Kidney (tissue), 13 donors: ENCODE measurements at regions not wholly inside any gene's neighbourhood (a gene's known extent, or its start where the extent isn't known, plus 50 kb on each side); places are given as distances from the start of the nearest gene placed in this dataset.
"Not testable (repeated sequence)": the region's sequence is repeated elsewhere in the genome, so short reads cannot be mapped to it uniquely, and the experiment has no call there.

Experiments used
- DNase-seq, 5 donors: peaks; one replicate each; pipeline ENCODE4 v3.0.0-alpha.2; 2013 to 2020
- FAIRE-seq: peaks from 2 replicates; lab custom pipeline; 2012; peaks lifted over from hg19 to GRCh38; lab: Jason Lieb, UNC
- H3K27ac ChIP-seq, 2 donors: one replicate each; pipeline ENCODE4 v1.7.0; 2013; ENCODE audit warnings: low read depth in 2 of 2, low read length in 2 of 2, inconsistent platforms in 1 of 2
- H3K27me3 ChIP-seq: one replicate; pipeline ENCODE4 v1.7.1; 2013; ENCODE audit warnings: low read length, inconsistent platforms; ENCODE audit not compliant: control insufficient read depth, insufficient read depth
- H3K36me3 ChIP-seq, 3 donors: one replicate each; pipeline versions ENCODE4 v1.7.0 to v1.7.1; 2013; ENCODE audit warnings: low read length in 3 of 3, control low read depth in 1 of 3, inconsistent platforms in 1 of 3; ENCODE audit not compliant: insufficient read depth in 3 of 3, control insufficient read depth in 2 of 3
- H3K4me1 ChIP-seq, 3 donors: one replicate each; pipeline versions ENCODE4 v1.7.0 to v1.7.1; 2013; ENCODE audit warnings: low read length in 3 of 3, inconsistent platforms in 1 of 3, low read depth in 1 of 3; ENCODE audit not compliant: control insufficient read depth in 2 of 3, insufficient read depth in 2 of 3
- H3K4me3 ChIP-seq, 3 donors: one replicate each; pipeline versions ENCODE4 v1.7.0 to v1.8.1; 2013; ENCODE audit warnings: low read length in 3 of 3, control low read depth in 1 of 3, inconsistent platforms in 1 of 3
- H3K9ac ChIP-seq, 3 donors: one replicate each; pipeline versions ENCODE4 v1.7.0 to v1.7.1; 2013; ENCODE audit warnings: low read length in 3 of 3, control low read depth in 1 of 3, inconsistent platforms in 1 of 3
- H3K9me3 ChIP-seq, 3 donors: one replicate each; pipeline versions ENCODE4 v1.7.0 to v1.7.1; 2013; ENCODE audit warnings: low read length in 3 of 3, control low read depth in 1 of 3, inconsistent platforms in 1 of 3; ENCODE audit not compliant: control insufficient read depth in 2 of 3, insufficient read depth in 1 of 3
- intact Hi-C: fragments of 100-400 bp; cut with DNase I; formaldehyde crosslinking; loops from one replicate; pipeline ENCODE4 v1.11.1; 2022
- TF ChIP-seq, protein P1 (sequence below): IDR thresholded peaks from 3 replicates; pipeline ENCODE4 v1.5.1; 2012; ENCODE audit warnings: mild to moderate bottlenecking, moderate library complexity, borderline replicate concordance; ENCODE audit not compliant: insufficient read depth; ENCODE audit errors: extremely low read depth
- donor health status: control.
- donor health status: control.
- donor health status: control.
- donor health status: control.
- donor health status: control.
- donor health status: DM: yes; HTN: yes; CAD: no.
- donor health status: Normal renal cell carcinoma (clear cell type).

- TF ChIP-seq, protein P1, sequence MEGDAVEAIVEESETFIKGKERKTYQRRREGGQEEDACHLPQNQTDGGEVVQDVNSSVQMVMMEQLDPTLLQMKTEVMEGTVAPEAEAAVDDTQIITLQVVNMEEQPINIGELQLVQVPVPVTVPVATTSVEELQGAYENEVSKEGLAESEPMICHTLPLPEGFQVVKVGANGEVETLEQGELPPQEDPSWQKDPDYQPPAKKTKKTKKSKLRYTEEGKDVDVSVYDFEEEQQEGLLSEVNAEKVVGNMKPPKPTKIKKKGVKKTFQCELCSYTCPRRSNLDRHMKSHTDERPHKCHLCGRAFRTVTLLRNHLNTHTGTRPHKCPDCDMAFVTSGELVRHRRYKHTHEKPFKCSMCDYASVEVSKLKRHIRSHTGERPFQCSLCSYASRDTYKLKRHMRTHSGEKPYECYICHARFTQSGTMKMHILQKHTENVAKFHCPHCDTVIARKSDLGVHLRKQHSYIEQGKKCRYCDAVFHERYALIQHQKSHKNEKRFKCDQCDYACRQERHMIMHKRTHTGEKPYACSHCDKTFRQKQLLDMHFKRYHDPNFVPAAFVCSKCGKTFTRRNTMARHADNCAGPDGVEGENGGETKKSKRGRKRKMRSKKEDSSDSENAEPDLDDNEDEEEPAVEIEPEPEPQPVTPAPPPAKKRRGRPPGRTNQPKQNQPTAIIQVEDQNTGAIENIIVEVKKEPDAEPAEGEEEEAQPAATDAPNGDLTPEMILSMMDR, result no peak
- Histone ChIP-seq H3K4me3 (no peak overlapping the region), H3K4me1 (no peaks in the 10 kb centered on the region), H3K36me3 (no peaks in the 10 kb centered on the region), H3K27me3 (no peaks in the 10 kb centered on the region), H3K9me3 (no peaks in the 10 kb centered on the region), H3K27ac (no peak overlapping the region), H3K9ac (no peak overlapping the region)
- no peak for DNase-seq
- intact Hi-C loops, result no loop called here
- no peak for FAIRE-seq
Observed at GRCh38 chr5:167296661-167297060, 994.8 kb upstream of the WWC1 start.

- H3K9ac ChIP-seq, H3K4me1 ChIP-seq, H3K9me3 ChIP-seq, FAIRE-seq, H3K27me3 ChIP-seq, H3K36me3 ChIP-seq, H3K27ac ChIP-seq, DNase-seq, H3K4me3 ChIP-seq, intact Hi-C loops: not testable (repeated sequence)
Observed at GRCh38 chr5:167299861-167300260, 991.6 kb upstream of the WWC1 start.

- intact Hi-C loops, result no loop called here
- no peaks in the 10 kb centered on the region for H3K4me1 ChIP-seq
- TF ChIP-seq, protein P1, result no peak
Observed at GRCh38 chr5:167303582-167303981, 987.9 kb upstream of the WWC1 start.

GRCh38 chr5:167304834-167305469, 986.5 kb upstream of the WWC1 start:
- TF ChIP-seq, protein P1, result no peak
- FAIRE-seq (no peak), DNase-seq (no peak)
- Histone ChIP-seq H3K27me3 (no peaks in the 10 kb centered on the region), H3K4me3 (no peak overlapping the region), H3K9ac (no peak overlapping the region), H3K4me1 (no peaks in the 10 kb centered on the region), H3K27ac (no peak overlapping the region), H3K9me3 (no peaks in the 10 kb centered on the region), H3K36me3 (no peaks in the 10 kb centered on the region)
- intact Hi-C loops, result no loop called here

More at GRCh38 chr5:167303582-167303981, 987.9 kb upstream of the WWC1 start:
- DNase-seq, result no peak
- Histone ChIP-seq H3K27me3 (no peaks in the 10 kb centered on the region), H3K9ac (no peak overlapping the region), H3K4me3 (no peak overlapping the region), H3K9me3 (no peaks in the 10 kb centered on the region), H3K27ac (no peak overlapping the region), H3K36me3 (no peaks in the 10 kb centered on the region)
- no peak for FAIRE-seq
